ENCODE measurements at regions not wholly inside any gene's neighbourhood (a gene's known extent, or its start where the extent isn't known, plus 50 kb on each side); places are given as distances from the start of the nearest gene placed in this dataset.

GRCh38 chr21:14741256-14741655 lies 195.1 kb upstream of the SAMSN1 start:
- TF ChIP-seq CTCF (IDR thresholded peaks at IDR 0.05) (no peak), POLR2A (IDR thresholded peaks at IDR 0.05) (no peak), POLR2AphosphoS5 (IDR thresholded peaks at IDR 0.05) (no peak), EP300 (IDR thresholded peaks at IDR 0.05) (no peak)
